HEK293 (cell line): ENCODE measurements at regions not wholly inside any gene's neighbourhood (a gene's known extent, or its start where the extent isn't known, plus 50 kb on each side); places are given as distances from the start of the nearest gene placed in this dataset.

Source experiments
- ATF2 ChIP-seq: fragments of 450-650 bp; formaldehyde crosslinking; IDR thresholded peaks from 2 replicates; pipeline ENCODE4 v1.5.1; 2016; ENCODE audit warnings: missing biosample characterization, missing genetic modification characterization, low read depth
- CTCF ChIP-seq: fragments of 450-650 bp; formaldehyde crosslinking; IDR thresholded peaks from 2 replicates; pipeline ENCODE4 v1.5.1; 2016; ENCODE audit warnings: missing biosample characterization, missing genetic modification characterization
- IKZF3 ChIP-seq: fragments of 450-650 bp; IDR thresholded peaks from 2 replicates; pipeline ENCODE4 v1.5.0; 2018; ENCODE audit warnings: missing biosample characterization, mild to moderate bottlenecking, missing genetic modification characterization, moderate library complexity
- PBX3 ChIP-seq: sonication (generic); formaldehyde crosslinking; IDR thresholded peaks from 2 replicates; pipeline ENCODE4 v1.8.1; 2022; ENCODE audit warnings: mild to moderate bottlenecking, moderate library complexity, missing genetic modification reagents
- ZBTB26 ChIP-seq: fragments of 450-650 bp; formaldehyde crosslinking; optimal IDR thresholded peaks from 2 replicates; pipeline ENCODE3; 2016; ENCODE audit warnings: missing biosample characterization, mild to moderate bottlenecking, missing genetic modification characterization
- ZBTB7A ChIP-seq: fragments of 450-650 bp; formaldehyde crosslinking; IDR thresholded peaks from 2 replicates; pipeline ENCODE4 v1.5.1; 2016; ENCODE audit warnings: low read depth, missing biosample characterization, missing genetic modification characterization
- ZFP69B ChIP-seq: fragments of 450-650 bp; formaldehyde crosslinking; IDR thresholded peaks from 2 replicates; pipeline ENCODE4 v1.5.1; 2016; ENCODE audit warnings: missing biosample characterization, missing genetic modification characterization
- ZNF239 ChIP-seq: fragments of 450-650 bp; formaldehyde crosslinking; IDR thresholded peaks from 2 replicates; pipeline ENCODE4 v1.5.1; 2016; ENCODE audit warnings: missing biosample characterization, missing genetic modification characterization
- ZNF530 ChIP-seq: fragments of 450-650 bp; formaldehyde crosslinking; IDR thresholded peaks from 2 replicates; pipeline ENCODE4 v1.5.1; 2016; ENCODE audit warnings: low read depth, missing biosample characterization, missing genetic modification characterization
- ZNF639 ChIP-seq: fragments of 450-650 bp; formaldehyde crosslinking; IDR thresholded peaks from 2 replicates; pipeline ENCODE4 v1.5.1; 2016; ENCODE audit warnings: missing biosample characterization, missing genetic modification characterization
- ZNF830 ChIP-seq: fragments of 450-650 bp; IDR thresholded peaks from 2 replicates; pipeline ENCODE4 v1.5.0; 2018; ENCODE audit warnings: missing biosample characterization, missing genetic modification characterization, low read depth, mild to moderate bottlenecking, moderate library complexity
- ZSCAN18 ChIP-seq: fragments of 450-650 bp; formaldehyde crosslinking; IDR thresholded peaks from 2 replicates; pipeline ENCODE4 v1.5.1; 2016; ENCODE audit warnings: missing biosample characterization, missing genetic modification characterization

GRCh38 chr5:3161672-3162071 is 410.2 kb upstream of the IRX2 start:
- TF ChIP-seq CTCF (tag by site-specific recombination) (no peak), IKZF3 (tag by site-specific recombination) (no peak), ZNF830 (no peak), ZSCAN18 (tag by site-specific recombination) (no peak), ZNF639 (tag by site-specific recombination) (no peak), ZFP69B (tag by site-specific recombination) (no peak), ZNF530 (tag by site-specific recombination) (no peak), ATF2 (no peak), ZBTB7A (tag by site-specific recombination) (no peak), ZNF239 (tag by site-specific recombination) (no peak), PBX3 (CRISPR knock-in tag) (no peak), ZBTB26 (tag by site-specific recombination) (no peak)
